OCI-LY7 (cell line): ENCODE measurements at regions not wholly inside any gene's neighbourhood (a gene's known extent, or its start where the extent isn't known, plus 50 kb on each side); places are given as distances from the start of the nearest gene placed in this dataset.

ENCODE experiments used
- BruUV-seq: library from RNA; stranded (reverse); fragments of 400-500 nt; replicated peaks from 2 replicates; lab custom pipeline; 2021; lab: Mats Ljungman, UMichigan
- CTCF ChIA-PET: fragments of 300-600 bp; sonication (Branson Sonifier 250); formaldehyde crosslinking; loops from one replicate; lab custom pipeline; 2022; ENCODE audit warnings: antibody characterized with exemption; ENCODE audit not compliant: unreplicated experiment; lab: Charles Lee
- POLR2A ChIA-PET: fragments of 300-600 bp; sonication (Branson Sonifier 250); formaldehyde crosslinking; loops from one replicate; lab custom pipeline; 2022; ENCODE audit warnings: antibody characterized with exemption; lab: Charles Lee
- DNase-seq: peaks from one replicate; pipeline ENCODE4 v3.0.0-alpha.2; 2015; ENCODE audit warnings: low spot score
- H2AFZ ChIP-seq: fragments of 200-600 bp; sonication (generic), shearing (Covaris generic); 2 replicates; pipeline ENCODE4 v1.6.1; 2014; ENCODE audit warnings: mild to moderate bottlenecking, antibody characterized with exemption, low read length, moderate library complexity
- H3K27ac ChIP-seq: fragments of 200-600 bp; sonication (generic); 2 replicates; pipeline ENCODE4 v1.5.1; 2014; ENCODE audit warnings: mixed run types, low read depth, mild to moderate bottlenecking, moderate library complexity, low read length, inconsistent platforms; ENCODE audit not compliant: poor library complexity, severe bottlenecking
- H3K36me3 ChIP-seq: fragments of 200-600 bp; sonication (generic); 2 replicates; pipeline ENCODE4 v1.6.1; 2014; ENCODE audit warnings: mild to moderate bottlenecking, antibody characterized with exemption, low read length, moderate library complexity, mixed read lengths; ENCODE audit not compliant: insufficient read depth
- H3K4me1 ChIP-seq: fragments of 200-600 bp; sonication (generic); 2 replicates; pipeline ENCODE4 v1.5.1; 2014; ENCODE audit warnings: mild to moderate bottlenecking, low read length; ENCODE audit not compliant: insufficient read depth, poor library complexity, severe bottlenecking
- H3K4me2 ChIP-seq: fragments of 200-600 bp; sonication (generic); 2 replicates; pipeline ENCODE4 v1.6.1; 2014; ENCODE audit warnings: mild to moderate bottlenecking, low read length
- H3K4me3 ChIP-seq: fragments of 200-600 bp; sonication (generic); 2 replicates; pipeline ENCODE4 v1.5.1; 2014; ENCODE audit warnings: mild to moderate bottlenecking, low read depth, low read length; ENCODE audit not compliant: poor library complexity, severe bottlenecking
- H3K79me2 ChIP-seq: fragments of 200-600 bp; sonication (generic); 2 replicates; pipeline ENCODE4 v1.6.1; 2016; ENCODE audit warnings: low read depth, mild to moderate bottlenecking, low read length, moderate library complexity, mixed read lengths; ENCODE audit not compliant: insufficient read depth
- H3K9me2 ChIP-seq: fragments of 200-600 bp; sonication (generic); 2 replicates; pipeline ENCODE4 v1.6.1; 2016; ENCODE audit warnings: mild to moderate bottlenecking, low read length, mixed read lengths; ENCODE audit not compliant: insufficient read depth
- H3K9me3 ChIP-seq: fragments of 200-600 bp; sonication (generic); 2 replicates; pipeline ENCODE4 v1.6.1; 2014; ENCODE audit warnings: mild to moderate bottlenecking, mixed run types, low read length, mixed read lengths
- H4K20me1 ChIP-seq: fragments of 200-600 bp; sonication (generic); 2 replicates; pipeline ENCODE4 v1.6.1; 2014; ENCODE audit warnings: mild to moderate bottlenecking, antibody characterized with exemption, low read length, moderate library complexity, mixed read lengths; ENCODE audit not compliant: insufficient read depth
- EZH2phosphoT487 ChIP-seq: fragments of 200-600 bp; sonication (generic); IDR thresholded peaks from 2 replicates; pipeline ENCODE4 v1.6.1; 2018; ENCODE audit warnings: low read depth, borderline replicate concordance, mild to moderate bottlenecking, mixed run types, antibody characterized with exemption, low read length, moderate library complexity, mixed read lengths
- intact Hi-C: fragments of 100-400 bp; cut with micrococcal nuclease; formaldehyde crosslinking; loops from one replicate; pipeline ENCODE4 v1.10.0; 2022; ENCODE audit not compliant: unreplicated experiment
- TF ChIP-seq, protein P1 (sequence below): fragments of 200-600 bp; sonication (generic); conservative IDR thresholded peaks from 2 replicates; pipeline ENCODE4 v1.5.1; 2014; ENCODE audit warnings: mild to moderate bottlenecking, antibody characterized with exemption, low read length, moderate library complexity, mixed read lengths

DNA sequence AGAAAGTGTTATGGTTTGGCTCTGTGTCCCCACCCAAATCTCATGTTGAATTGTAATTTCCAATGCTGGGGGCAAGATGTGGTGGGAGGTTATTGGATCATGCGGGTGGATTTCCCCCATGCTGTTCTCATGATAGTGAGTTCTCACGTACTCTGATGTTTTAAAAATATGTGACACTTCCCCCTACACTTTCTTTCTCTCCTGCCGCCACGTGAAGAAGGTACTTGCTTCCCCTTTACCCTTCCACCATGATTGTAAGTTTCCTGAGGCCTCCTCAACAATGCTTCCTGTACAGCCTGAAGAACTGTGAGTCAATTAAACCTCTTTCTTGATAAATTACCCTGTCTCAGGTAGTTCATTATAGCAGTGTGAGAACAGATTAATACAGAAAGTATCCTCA is 150.8 kb downstream of the TMEM200A start:
- H2AFZ ChIP-seq: 0 out of 2 replicates have a peak overlapping the region, but pooled peaks have one; percentile 45
- no peak for TF ChIP-seq EZH2phosphoT487
- TF ChIP-seq, protein P1, sequence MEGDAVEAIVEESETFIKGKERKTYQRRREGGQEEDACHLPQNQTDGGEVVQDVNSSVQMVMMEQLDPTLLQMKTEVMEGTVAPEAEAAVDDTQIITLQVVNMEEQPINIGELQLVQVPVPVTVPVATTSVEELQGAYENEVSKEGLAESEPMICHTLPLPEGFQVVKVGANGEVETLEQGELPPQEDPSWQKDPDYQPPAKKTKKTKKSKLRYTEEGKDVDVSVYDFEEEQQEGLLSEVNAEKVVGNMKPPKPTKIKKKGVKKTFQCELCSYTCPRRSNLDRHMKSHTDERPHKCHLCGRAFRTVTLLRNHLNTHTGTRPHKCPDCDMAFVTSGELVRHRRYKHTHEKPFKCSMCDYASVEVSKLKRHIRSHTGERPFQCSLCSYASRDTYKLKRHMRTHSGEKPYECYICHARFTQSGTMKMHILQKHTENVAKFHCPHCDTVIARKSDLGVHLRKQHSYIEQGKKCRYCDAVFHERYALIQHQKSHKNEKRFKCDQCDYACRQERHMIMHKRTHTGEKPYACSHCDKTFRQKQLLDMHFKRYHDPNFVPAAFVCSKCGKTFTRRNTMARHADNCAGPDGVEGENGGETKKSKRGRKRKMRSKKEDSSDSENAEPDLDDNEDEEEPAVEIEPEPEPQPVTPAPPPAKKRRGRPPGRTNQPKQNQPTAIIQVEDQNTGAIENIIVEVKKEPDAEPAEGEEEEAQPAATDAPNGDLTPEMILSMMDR: no peak
- ChIA-PET POLR2A (no interaction called here), CTCF (no interaction called here)
- no peaks in the 10 kb centered on the region for H3K36me3 ChIP-seq
- 0 out of 2 replicates have a peak, but pooled peaks cover 16% of the 10 kb centered on the region for H3K9me3 ChIP-seq
- intact Hi-C loops: no loop called here
- no peaks in the 10 kb centered on the region for H3K79me2 ChIP-seq
- no TSS peak for BruUV-seq
- no peak overlapping the region for H3K27ac ChIP-seq
- no peaks in the 10 kb centered on the region for H3K9me2 ChIP-seq
- H3K4me2 ChIP-seq: no peak overlapping the region
- no peak overlapping the region for H3K4me3 ChIP-seq
- no peak for DNase-seq
- no peaks in the 10 kb centered on the region for H4K20me1 ChIP-seq
- peaks cover 46% of the 10 kb centered on the region for H3K4me1 ChIP-seq

DNA sequence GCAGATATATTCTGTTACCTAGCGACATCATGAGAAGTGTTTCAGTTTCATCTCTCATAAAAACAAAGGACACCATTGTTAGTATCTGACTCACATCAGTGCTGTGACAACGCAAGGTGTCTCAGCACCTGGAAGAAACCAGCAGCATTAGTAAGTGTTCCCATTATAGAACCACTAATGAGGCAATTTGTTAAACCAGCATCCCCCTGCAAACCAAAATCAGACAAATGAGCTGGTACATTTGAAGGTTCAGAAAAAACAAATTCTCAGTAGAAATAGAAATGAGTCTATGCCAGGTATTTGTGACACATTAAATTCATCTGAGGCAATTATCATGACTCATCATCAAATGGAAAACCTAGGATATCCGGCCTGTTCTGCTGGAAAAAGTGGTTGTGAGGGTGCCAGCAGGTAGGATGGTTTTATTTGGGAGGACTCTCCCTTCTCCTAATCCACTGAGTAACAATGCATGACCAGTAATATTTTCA is 151.7 kb downstream of the TMEM200A start:
- BruUV-seq: no TSS peak
- intact Hi-C loops: no loop called here

DNA sequence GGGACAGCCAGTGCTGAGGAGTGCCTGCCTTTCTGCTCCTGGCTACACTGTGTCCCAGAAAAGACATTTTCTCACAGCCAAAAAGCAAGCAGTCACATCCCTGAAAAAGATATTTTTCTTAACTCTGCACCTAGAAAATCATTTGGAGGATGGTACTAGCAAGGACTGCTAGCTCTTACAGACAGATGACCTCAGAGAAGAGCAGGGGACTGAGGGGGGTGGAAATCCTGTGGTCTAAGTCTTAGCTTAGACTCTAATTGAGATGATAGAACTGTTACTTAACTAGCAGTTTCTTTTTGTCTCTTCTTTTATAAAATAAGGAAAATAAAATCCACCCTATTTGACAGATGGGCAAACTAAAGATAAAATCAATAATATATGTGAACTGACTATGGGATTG is 152.8 kb downstream of the TMEM200A start:
- CTCF ChIA-PET: no interaction called here
- Histone ChIP-seq H3K4me3 (no peak overlapping the region), H3K9me2 (no peaks in the 10 kb centered on the region), H3K27ac (no peak overlapping the region), H3K4me1 (peaks cover 34% of the 10 kb centered on the region), H3K4me2 (no peak overlapping the region), H3K36me3 (no peaks in the 10 kb centered on the region), H3K79me2 (no peaks in the 10 kb centered on the region), H4K20me1 (no peaks in the 10 kb centered on the region), H3K9me3 (0 out of 2 replicates have a peak, but pooled peaks cover 16% of the 10 kb centered on the region), H2AFZ (no peak overlapping the region; the same call in 1 of the 2 replicates)
- intact Hi-C loops: no loop called here
- TF ChIP-seq EZH2phosphoT487: no peak
- TF ChIP-seq, protein P1: no peak
- POLR2A ChIA-PET: interaction anchor here (0.6 kb wide), 1 partner anchor 17 kb away, joined by 3 read pairs; no protein-coding TSS in a partner anchor
- BruUV-seq: no TSS peak
- no peak for DNase-seq

More for the DNA sequence above, 151.7 kb downstream of the TMEM200A start:
- Histone ChIP-seq H3K36me3 (no peaks in the 10 kb centered on the region), H3K4me1 (peaks cover 44% of the 10 kb centered on the region), H3K9me2 (no peaks in the 10 kb centered on the region), H2AFZ (peak overlapping the region; percentile 45), H3K4me3 (no peak overlapping the region), H3K27ac (no peak overlapping the region), H3K9me3 (0 out of 2 replicates have a peak, but pooled peaks cover 16% of the 10 kb centered on the region), H4K20me1 (no peaks in the 10 kb centered on the region), H3K79me2 (no peaks in the 10 kb centered on the region), H3K4me2 (0 out of 2 replicates have a peak overlapping the region, but pooled peaks have one; percentile 3)
- ChIA-PET POLR2A (interaction anchor here (0.6 kb wide), 1 partner anchor 356 kb away, joined by 5 read pairs; no protein-coding TSS in a partner anchor), CTCF (no interaction called here)
- peak; percentile 11 for DNase-seq
- TF ChIP-seq, protein P1: no peak
- TF ChIP-seq EZH2phosphoT487: no peak
